ENCODE measurements at regions not wholly inside any gene's neighbourhood (a gene's known extent, or its start where the extent isn't known, plus 50 kb on each side); places are given as distances from the start of the nearest gene placed in this dataset.

DNA sequence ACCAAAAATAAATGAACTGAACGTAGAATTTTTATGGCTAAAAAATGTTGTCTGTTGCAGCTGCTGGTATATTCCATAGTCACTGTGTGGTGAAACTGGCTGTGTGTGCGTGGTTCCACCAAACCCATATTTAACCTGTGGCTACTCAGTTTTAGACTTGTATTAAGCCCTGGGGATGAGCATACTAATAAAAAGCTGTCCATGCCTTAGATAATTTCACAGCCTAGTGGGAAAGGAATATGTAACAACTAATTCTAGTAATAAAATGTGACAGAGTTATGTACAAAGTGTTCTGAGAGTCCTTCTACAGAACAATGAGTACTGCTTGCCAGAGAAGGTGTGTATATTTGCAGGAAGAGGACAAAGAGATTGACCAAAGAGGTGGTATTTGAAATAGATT, 125.5 kb downstream of the TMTC3 start:
- TF ChIP-seq, protein P1, sequence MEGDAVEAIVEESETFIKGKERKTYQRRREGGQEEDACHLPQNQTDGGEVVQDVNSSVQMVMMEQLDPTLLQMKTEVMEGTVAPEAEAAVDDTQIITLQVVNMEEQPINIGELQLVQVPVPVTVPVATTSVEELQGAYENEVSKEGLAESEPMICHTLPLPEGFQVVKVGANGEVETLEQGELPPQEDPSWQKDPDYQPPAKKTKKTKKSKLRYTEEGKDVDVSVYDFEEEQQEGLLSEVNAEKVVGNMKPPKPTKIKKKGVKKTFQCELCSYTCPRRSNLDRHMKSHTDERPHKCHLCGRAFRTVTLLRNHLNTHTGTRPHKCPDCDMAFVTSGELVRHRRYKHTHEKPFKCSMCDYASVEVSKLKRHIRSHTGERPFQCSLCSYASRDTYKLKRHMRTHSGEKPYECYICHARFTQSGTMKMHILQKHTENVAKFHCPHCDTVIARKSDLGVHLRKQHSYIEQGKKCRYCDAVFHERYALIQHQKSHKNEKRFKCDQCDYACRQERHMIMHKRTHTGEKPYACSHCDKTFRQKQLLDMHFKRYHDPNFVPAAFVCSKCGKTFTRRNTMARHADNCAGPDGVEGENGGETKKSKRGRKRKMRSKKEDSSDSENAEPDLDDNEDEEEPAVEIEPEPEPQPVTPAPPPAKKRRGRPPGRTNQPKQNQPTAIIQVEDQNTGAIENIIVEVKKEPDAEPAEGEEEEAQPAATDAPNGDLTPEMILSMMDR (IDR thresholded peaks at IDR 0.05; ENCODE audit: control extremely low read depth, extremely low read depth, low read depth, missing control alignments): no peak
- DNase-seq (ENCODE audit: extremely low spot score): no peak
- ChIA-PET POLR2A (no interaction called here), CTCF (no interaction called here)

GRCh38 chr12:88272456-88272855, 130.3 kb downstream of the TMTC3 start:
- ChIA-PET CTCF (no interaction called here), POLR2A (no interaction called here)
- no peak for DNase-seq (ENCODE audit: extremely low spot score)
- TF ChIP-seq, protein P1 (IDR thresholded peaks at IDR 0.05; ENCODE audit: control extremely low read depth, extremely low read depth, low read depth, missing control alignments): no peak

DNA sequence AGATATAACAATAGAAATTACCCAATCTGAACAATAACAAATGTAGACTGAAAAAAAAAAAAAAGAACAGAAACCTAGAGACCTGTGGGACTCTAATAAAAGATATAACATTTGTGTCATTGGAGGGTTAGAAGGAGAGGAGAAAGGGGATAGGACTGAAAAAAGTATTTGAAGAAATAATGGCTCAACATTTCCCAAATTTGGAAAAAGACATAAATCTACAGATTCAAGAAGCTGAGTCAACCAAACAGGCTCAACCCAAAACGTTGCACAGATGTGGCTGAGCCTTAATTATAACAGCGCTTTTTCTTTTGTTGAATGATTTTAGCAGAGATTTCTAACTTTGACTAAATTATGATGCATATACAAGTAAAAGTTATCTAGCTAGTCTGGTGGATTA, 131.3 kb downstream of the TMTC3 start:
- DNase-seq (ENCODE audit: extremely low spot score): no peak
- POLR2A ChIA-PET: no interaction called here
- TF ChIP-seq, protein P1 (IDR thresholded peaks at IDR 0.05; ENCODE audit: control extremely low read depth, extremely low read depth, low read depth, missing control alignments): no peak
- CTCF ChIA-PET: interaction anchor here (0.9 to 1.6 kb wide), 2 partner anchors 11 to 26 kb away, joined by 4 to 7 read pairs; no protein-coding TSS in a partner anchor

DNA sequence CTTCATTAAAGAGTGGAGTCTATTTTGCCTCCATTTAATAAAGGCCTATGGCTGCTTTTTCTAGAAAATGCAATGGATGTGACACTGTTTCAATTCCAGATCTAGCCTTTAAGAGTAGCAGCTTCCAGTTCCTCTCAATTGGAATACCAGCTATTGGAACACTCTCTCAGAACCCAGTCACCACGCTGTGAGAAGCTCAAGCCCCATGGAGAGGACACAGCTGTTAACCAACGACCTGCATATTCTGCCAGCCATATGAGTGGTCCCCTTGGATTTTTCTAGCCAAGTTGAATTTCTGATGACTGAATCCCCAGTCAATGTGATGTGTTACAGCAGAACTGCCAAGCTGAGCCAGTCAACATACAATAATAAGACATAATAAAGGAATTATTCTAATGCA, 131.8 kb downstream of the TMTC3 start:
- no peak for DNase-seq (ENCODE audit: extremely low spot score)
- CTCF ChIA-PET: interaction anchor here (0.9 to 1.6 kb wide), 2 partner anchors 11 to 25 kb away, joined by 4 to 7 read pairs; no protein-coding TSS in a partner anchor
- POLR2A ChIA-PET: no interaction called here
- TF ChIP-seq, protein P1 (IDR thresholded peaks at IDR 0.05; ENCODE audit: control extremely low read depth, extremely low read depth, low read depth, missing control alignments): no peak

- TF ChIP-seq, protein P1 (IDR thresholded peaks at IDR 0.05; ENCODE audit: control extremely low read depth, extremely low read depth, low read depth, missing control alignments): no peak
- DNase-seq (ENCODE audit: extremely low spot score): no peak
- ChIA-PET CTCF (no interaction called here), POLR2A (interaction anchor here (0.7 kb wide), 1 partner anchor 98 kb away, joined by 3 read pairs; no protein-coding TSS in a partner anchor)
Measured at GRCh38 chr12:88291498-88292131, 149.5 kb downstream of the TMTC3 start.

GRCh38 chr12:88298014-88298682, 156.0 kb downstream of the TMTC3 start:
- ChIA-PET CTCF (interaction anchor here (1.0 to 2.1 kb wide), 5 partner anchors 8 to 1500 kb away, joined by 3 to 6 read pairs (median 3); no protein-coding TSS in a partner anchor), POLR2A (no interaction called here)
- TF ChIP-seq, protein P1 (IDR thresholded peaks at IDR 0.05; ENCODE audit: control extremely low read depth, extremely low read depth, low read depth, missing control alignments): no peak
- no peak for DNase-seq (ENCODE audit: extremely low spot score)
